MM.1S (cell line): ENCODE measurements at regions not wholly inside any gene's neighbourhood (a gene's known extent, or its start where the extent isn't known, plus 50 kb on each side); places are given as distances from the start of the nearest gene placed in this dataset.

ENCODE experiments used
- DNase-seq: peaks from one replicate; pipeline ENCODE4 v3.0.0-alpha.2; 2015
- H2AFZ ChIP-seq: fragments of 300-600 bp; sonication (generic); 2 replicates; pipeline ENCODE4 v1.6.0; 2016; ENCODE audit warnings: antibody characterized with exemption, low read length
- H3F3A ChIP-seq: fragments of 300-600 bp; sonication (generic); 2 replicates; pipeline ENCODE4 v1.6.1; 2016; ENCODE audit warnings: mild to moderate bottlenecking, antibody characterized with exemption, low read length, moderate library complexity, mixed read lengths; ENCODE audit not compliant: insufficient read depth
- H3K27ac ChIP-seq: fragments of 300-600 bp; sonication (generic); 2 replicates; pipeline ENCODE4 v1.5.1; 2016; ENCODE audit warnings: mild to moderate bottlenecking, low read length
- H3K27me3 ChIP-seq: fragments of 300-600 bp; sonication (generic); replicated peaks from 2 replicates; pipeline ENCODE4 v1.6.0; 2016; ENCODE audit warnings: low read length; ENCODE audit not compliant: insufficient read depth
- H3K36me3 ChIP-seq: fragments of 300-600 bp; sonication (generic); replicated peaks from 2 replicates; pipeline ENCODE4 v1.6.1; 2016; ENCODE audit warnings: mild to moderate bottlenecking, low read length, mixed read lengths; ENCODE audit not compliant: insufficient read depth
- H3K4me1 ChIP-seq: fragments of 300-600 bp; sonication (generic); 2 replicates; pipeline ENCODE4 v1.6.1; 2016; ENCODE audit warnings: low read length, mixed read lengths
- H3K4me2 ChIP-seq: fragments of 300-600 bp; sonication (generic); 2 replicates; pipeline ENCODE4 v1.6.0; 2016; ENCODE audit warnings: low read depth, low read length
- H3K4me3 ChIP-seq: fragments of 300-600 bp; sonication (generic); 2 replicates; pipeline ENCODE4 v1.5.1; 2016; ENCODE audit warnings: low read length, mixed read lengths
- H3K79me2 ChIP-seq: fragments of 300-600 bp; sonication (generic); 2 replicates; pipeline ENCODE4 v1.6.1; 2016; ENCODE audit warnings: mixed run types, low read length, mixed read lengths
- H3K9ac ChIP-seq: fragments of 300-600 bp; sonication (generic); 2 replicates; pipeline ENCODE4 v1.6.1; 2016; ENCODE audit warnings: low read length, mixed read lengths
- H3K9me2 ChIP-seq: fragments of 300-600 bp; sonication (generic); replicated peaks from 2 replicates; pipeline ENCODE4 v1.6.1; 2016; ENCODE audit warnings: mild to moderate bottlenecking, low read length, mixed read lengths; ENCODE audit not compliant: insufficient read depth
- H3K9me3 ChIP-seq: fragments of 300-600 bp; sonication (generic); replicated peaks from 2 replicates; pipeline ENCODE4 v1.6.1; 2016; ENCODE audit warnings: mild to moderate bottlenecking, low read length, mixed read lengths; ENCODE audit not compliant: insufficient read depth
- H4K20me1 ChIP-seq: fragments of 300-600 bp; sonication (generic); 2 replicates; pipeline ENCODE4 v1.6.1; 2016; ENCODE audit warnings: mild to moderate bottlenecking, low read length, moderate library complexity, mixed read lengths; ENCODE audit not compliant: insufficient read depth
- EZH2 ChIP-seq: fragments of 300-600 bp; sonication (generic); optimal IDR thresholded peaks from 2 replicates; pipeline ENCODE3; 2017; ENCODE audit warnings: low read depth, mild to moderate bottlenecking, antibody characterized with exemption, low read length, mixed read lengths
- EZH2phosphoT487 ChIP-seq: fragments of 300-600 bp; sonication (generic); IDR thresholded peaks from 2 replicates; pipeline ENCODE4 v1.6.1; 2018; ENCODE audit warnings: antibody characterized with exemption, low read length
- TF ChIP-seq, protein P1 (sequence below): fragments of 300-600 bp; sonication (generic); IDR thresholded peaks from 2 replicates; pipeline ENCODE4 v1.5.1; 2016; ENCODE audit warnings: antibody characterized with exemption, low read length, mixed read lengths

DNA sequence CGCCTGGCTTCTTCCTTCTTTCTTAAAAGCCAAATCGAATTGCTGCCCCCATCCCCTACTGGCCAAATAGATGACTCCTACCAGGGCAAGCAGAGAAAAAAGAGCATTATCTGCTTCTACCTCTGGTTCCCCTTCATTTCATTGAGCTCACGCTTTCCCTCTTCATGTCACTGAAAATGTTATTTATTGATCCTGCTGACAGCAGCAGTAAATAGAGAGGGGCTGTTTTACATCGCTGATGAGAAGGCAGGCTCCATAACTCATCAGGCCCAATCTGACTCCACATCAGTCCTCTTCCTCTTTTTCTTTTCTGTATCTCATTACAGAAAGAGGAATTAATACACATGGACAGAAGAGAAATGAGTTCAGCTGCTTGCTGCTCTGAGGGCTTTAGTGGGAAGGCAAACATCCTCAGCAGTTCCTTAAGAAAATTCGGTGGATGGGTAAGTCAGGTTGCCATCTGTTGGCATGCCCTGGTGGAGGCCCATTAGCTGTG, 904.1 kb downstream of the KCNMA1 start:
- Histone ChIP-seq H3K4me2 (no peak overlapping the region), H4K20me1 (no peaks in the 10 kb centered on the region), H3K4me1 (no peaks in the 10 kb centered on the region), H3K9ac (no peak overlapping the region), H3K79me2 (no peaks in the 10 kb centered on the region), H3K27me3 (no peaks in the 10 kb centered on the region), H3K27ac (no peak overlapping the region), H3F3A (no peaks in the 10 kb centered on the region), H3K4me3 (no peak overlapping the region), H3K9me3 (no peaks in the 10 kb centered on the region), H3K9me2 (no peaks in the 10 kb centered on the region), H2AFZ (no peak overlapping the region), H3K36me3 (no peaks in the 10 kb centered on the region)
- TF ChIP-seq EZH2phosphoT487 = no peak
- DNase-seq = no peak

DNA sequence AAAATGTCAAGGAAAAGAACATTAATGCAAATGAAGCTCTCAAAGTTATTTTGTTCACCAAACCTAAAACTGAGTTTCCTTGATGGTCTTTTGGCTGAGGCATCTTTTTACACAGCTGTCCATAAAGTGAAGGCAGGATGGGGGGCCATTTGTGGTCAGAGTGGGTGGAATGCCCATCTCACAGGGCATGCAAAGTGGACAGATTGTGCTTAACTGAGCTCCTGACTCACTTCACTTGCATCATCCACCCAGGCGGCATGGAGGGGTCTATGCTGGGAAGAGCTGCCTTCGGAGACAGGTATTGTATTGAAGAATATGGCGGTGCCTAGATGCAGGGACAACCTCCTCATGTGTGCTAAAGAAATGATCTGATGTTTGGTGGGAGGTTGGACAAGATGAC, 905.3 kb downstream of the KCNMA1 start:
- H3F3A ChIP-seq = no peaks in the 10 kb centered on the region
- H3K4me1 ChIP-seq = no peaks in the 10 kb centered on the region
- no peaks in the 10 kb centered on the region for H4K20me1 ChIP-seq
- H3K36me3 ChIP-seq = no peaks in the 10 kb centered on the region
- no peak overlapping the region for H3K4me3 ChIP-seq
- H3K9me3 ChIP-seq = no peaks in the 10 kb centered on the region
- TF ChIP-seq EZH2 (no peak), EZH2phosphoT487 (no peak)
- TF ChIP-seq, protein P1, sequence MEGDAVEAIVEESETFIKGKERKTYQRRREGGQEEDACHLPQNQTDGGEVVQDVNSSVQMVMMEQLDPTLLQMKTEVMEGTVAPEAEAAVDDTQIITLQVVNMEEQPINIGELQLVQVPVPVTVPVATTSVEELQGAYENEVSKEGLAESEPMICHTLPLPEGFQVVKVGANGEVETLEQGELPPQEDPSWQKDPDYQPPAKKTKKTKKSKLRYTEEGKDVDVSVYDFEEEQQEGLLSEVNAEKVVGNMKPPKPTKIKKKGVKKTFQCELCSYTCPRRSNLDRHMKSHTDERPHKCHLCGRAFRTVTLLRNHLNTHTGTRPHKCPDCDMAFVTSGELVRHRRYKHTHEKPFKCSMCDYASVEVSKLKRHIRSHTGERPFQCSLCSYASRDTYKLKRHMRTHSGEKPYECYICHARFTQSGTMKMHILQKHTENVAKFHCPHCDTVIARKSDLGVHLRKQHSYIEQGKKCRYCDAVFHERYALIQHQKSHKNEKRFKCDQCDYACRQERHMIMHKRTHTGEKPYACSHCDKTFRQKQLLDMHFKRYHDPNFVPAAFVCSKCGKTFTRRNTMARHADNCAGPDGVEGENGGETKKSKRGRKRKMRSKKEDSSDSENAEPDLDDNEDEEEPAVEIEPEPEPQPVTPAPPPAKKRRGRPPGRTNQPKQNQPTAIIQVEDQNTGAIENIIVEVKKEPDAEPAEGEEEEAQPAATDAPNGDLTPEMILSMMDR = no peak
- no peaks in the 10 kb centered on the region for H3K27me3 ChIP-seq
- no peak overlapping the region for H2AFZ ChIP-seq
- no peaks in the 10 kb centered on the region for H3K79me2 ChIP-seq
- no peak overlapping the region for H3K9ac ChIP-seq
- no peak overlapping the region for H3K27ac ChIP-seq
- H3K4me2 ChIP-seq = no peak overlapping the region
- DNase-seq = no peak
- H3K9me2 ChIP-seq = no peaks in the 10 kb centered on the region

DNA sequence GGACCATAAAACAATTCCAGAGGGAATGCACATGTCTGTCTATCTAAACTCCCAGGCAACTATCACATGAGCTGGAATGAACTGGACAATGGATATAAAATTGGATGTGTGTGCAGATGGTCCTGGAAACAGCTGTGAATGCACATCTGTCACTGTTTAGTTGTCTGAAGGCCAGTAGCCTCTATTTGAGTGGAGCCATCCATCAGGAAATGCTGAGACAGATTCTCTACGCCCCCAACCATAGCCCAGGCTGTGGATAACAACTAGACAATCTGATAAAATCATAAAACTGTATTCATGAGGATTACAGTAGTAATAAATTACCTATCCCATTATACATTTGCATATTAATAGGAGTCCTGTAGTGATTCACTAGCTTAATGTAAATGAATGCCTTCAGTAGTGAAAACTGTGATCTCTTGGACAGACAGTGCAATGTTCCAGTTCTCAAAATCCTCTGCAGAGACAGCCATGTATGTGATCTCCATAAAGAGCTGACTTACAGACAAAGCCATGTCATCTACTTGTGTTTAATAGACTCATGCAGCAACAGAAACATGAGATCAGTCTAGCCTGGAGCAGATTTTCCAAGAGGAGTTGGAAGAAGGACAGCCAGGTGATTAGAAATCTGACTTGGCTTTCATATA, 907.6 kb downstream of the KCNMA1 start:
- no peak overlapping the region for H3K9ac ChIP-seq
- H3K4me3 ChIP-seq = no peak overlapping the region
- H2AFZ ChIP-seq = no peak overlapping the region
- no peak overlapping the region for H3K27ac ChIP-seq
- no peaks in the 10 kb centered on the region for H4K20me1 ChIP-seq
- H3F3A ChIP-seq = no peaks in the 10 kb centered on the region
- H3K27me3 ChIP-seq = no peaks in the 10 kb centered on the region
- H3K4me1 ChIP-seq = no peaks in the 10 kb centered on the region
- DNase-seq = no peak
- H3K9me3 ChIP-seq = no peaks in the 10 kb centered on the region
- no peaks in the 10 kb centered on the region for H3K9me2 ChIP-seq
- TF ChIP-seq EZH2phosphoT487 (no peak), EZH2 (no peak)
- TF ChIP-seq, protein P1 = no peak
- H3K79me2 ChIP-seq = no peaks in the 10 kb centered on the region
- H3K4me2 ChIP-seq = no peak overlapping the region
- no peaks in the 10 kb centered on the region for H3K36me3 ChIP-seq

DNA sequence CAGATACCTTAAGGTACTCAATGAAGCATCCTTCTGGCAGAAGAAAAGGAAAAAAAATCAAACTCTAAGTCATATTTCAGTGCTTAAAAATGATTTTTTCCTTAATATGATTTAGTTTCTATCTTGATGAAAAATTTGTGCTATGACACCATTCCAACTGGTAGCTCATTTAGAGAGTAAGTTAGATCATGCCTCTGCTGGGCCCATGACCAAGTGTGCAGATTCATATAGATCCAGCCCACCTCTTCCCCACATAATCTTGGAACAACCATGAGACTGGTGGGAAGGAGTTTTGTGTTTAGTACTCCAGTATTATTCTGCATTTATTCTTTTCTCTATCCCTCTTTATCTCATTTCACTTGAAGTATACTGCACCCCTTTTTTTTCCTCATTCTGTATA, 908.3 kb downstream of the KCNMA1 start:
- TF ChIP-seq EZH2 = no peak
- no peak for TF ChIP-seq EZH2phosphoT487
- TF ChIP-seq, protein P1 = no peak
- Histone ChIP-seq H3K4me2 (no peak overlapping the region), H3K9ac (no peak overlapping the region), H3K4me1 (no peaks in the 10 kb centered on the region), H4K20me1 (no peaks in the 10 kb centered on the region), H3K79me2 (no peaks in the 10 kb centered on the region), H3K9me3 (no peaks in the 10 kb centered on the region), H3F3A (no peaks in the 10 kb centered on the region), H3K36me3 (no peaks in the 10 kb centered on the region), H3K9me2 (no peaks in the 10 kb centered on the region), H3K27ac (no peak overlapping the region), H3K27me3 (no peaks in the 10 kb centered on the region), H2AFZ (no peak overlapping the region), H3K4me3 (no peak overlapping the region)
- DNase-seq = no peak
